ENCODE measurements at regions not wholly inside any gene's neighbourhood (a gene's known extent, or its start where the extent isn't known, plus 50 kb on each side); places are given as distances from the start of the nearest gene placed in this dataset.

DNA sequence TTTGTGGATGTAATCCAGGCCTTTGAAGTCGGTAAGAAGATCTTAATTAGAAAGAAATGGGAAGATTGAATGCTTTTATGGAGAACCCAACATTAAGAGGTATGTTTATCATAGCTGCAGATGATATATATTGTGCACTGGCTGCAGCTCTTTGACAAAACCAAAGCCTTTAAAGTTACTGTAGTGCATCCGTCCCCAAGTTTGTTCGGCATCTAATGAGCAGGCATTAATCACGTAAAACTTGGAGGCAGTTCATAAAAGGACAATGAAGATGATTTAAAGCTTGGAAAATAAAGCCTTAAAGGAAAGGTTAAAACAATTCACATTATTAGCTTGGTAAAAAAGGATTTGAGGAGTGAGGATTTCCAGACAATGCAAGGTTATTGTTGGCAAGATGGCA lies 150.8 kb upstream of the ARX start:
- Histone ChIP-seq H3K36me3 (ENCODE audit: control insufficient read depth in 2 of 2, insufficient read depth in 2 of 2, low read length in 1 of 2) (no peaks in the 10 kb centered on the region), H3K4me3 (ENCODE audit: low read length in 2 of 2) (no peak overlapping the region), H3K9me3 (ENCODE audit: control insufficient read depth in 2 of 2, insufficient read depth in 1 of 2, low read length in 1 of 2) (no peaks in the 10 kb centered on the region), H3K27ac (ENCODE audit: low read depth in 1 of 2, low read length in 1 of 2) (no peak overlapping the region), H3K4me1 (ENCODE audit: control insufficient read depth in 2 of 2, insufficient read depth in 2 of 2, low read length in 2 of 2) (no peaks in the 10 kb centered on the region), H3K27me3 (ENCODE audit: control insufficient read depth in 2 of 2, insufficient read depth in 1 of 2, low read length in 1 of 2) (no peaks in the 10 kb centered on the region)
- WGBS = 94% methylated on average over 4 of the region's 4 CpGs
- no peak for DNase-seq (ENCODE audit: low read depth in 6 of 9, low spot score in 9 of 9)

DNA sequence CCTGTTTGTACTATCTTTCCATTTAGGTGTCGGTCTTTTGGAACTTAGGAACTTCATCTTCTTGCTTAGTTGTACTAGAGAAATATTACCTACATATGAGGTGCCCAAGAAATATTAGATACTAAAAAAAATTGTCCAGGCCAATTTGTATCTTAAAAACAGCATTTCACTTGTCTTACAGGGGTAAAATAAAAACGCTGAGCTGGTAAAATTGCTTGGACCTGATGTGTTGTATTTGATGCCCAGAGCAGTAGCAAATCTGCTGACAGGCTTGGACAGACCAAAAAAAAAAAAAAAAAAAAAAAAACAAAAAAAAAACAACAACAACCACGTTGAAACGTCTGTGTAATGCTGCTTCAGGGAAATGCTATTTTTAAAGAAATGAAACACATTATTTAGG lies 150.4 kb upstream of the ARX start:
- DNase-seq (ENCODE audit: low read depth in 6 of 9, low spot score in 9 of 9) = no peak
- Histone ChIP-seq H3K27ac (ENCODE audit: low read depth in 1 of 2, low read length in 1 of 2) (no peak overlapping the region), H3K36me3 (ENCODE audit: control insufficient read depth in 2 of 2, insufficient read depth in 2 of 2, low read length in 1 of 2) (no peaks in the 10 kb centered on the region), H3K9me3 (ENCODE audit: control insufficient read depth in 2 of 2, insufficient read depth in 1 of 2, low read length in 1 of 2) (no peaks in the 10 kb centered on the region), H3K27me3 (ENCODE audit: control insufficient read depth in 2 of 2, insufficient read depth in 1 of 2, low read length in 1 of 2) (no peaks in the 10 kb centered on the region), H3K4me3 (ENCODE audit: low read length in 2 of 2) (no peak overlapping the region), H3K4me1 (ENCODE audit: control insufficient read depth in 2 of 2, insufficient read depth in 2 of 2, low read length in 2 of 2) (no peaks in the 10 kb centered on the region)
- 91% methylated on average over 4 of the region's 4 CpGs for WGBS

DNA sequence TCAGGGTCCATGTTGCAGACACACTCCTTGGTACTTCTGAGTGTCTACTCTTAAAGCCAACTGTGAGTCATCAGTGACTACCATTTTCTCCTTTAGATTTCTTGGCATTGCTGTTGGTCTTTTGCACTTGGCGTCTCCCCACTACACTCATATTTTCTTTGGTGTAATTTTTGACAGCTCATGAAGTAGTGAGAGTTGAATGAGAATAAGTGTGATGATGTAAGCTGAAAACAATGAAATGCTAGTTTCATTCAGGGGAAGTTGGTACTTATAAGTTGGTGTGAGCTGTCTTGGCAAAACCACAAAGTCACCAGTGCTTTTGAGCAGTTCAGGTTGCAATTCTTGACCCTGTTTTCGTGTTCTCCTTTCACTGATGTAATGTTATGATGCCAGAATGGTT lies 142.9 kb upstream of the ARX start:
- Histone ChIP-seq H3K4me3 (ENCODE audit: low read length in 2 of 2) (no peak overlapping the region), H3K4me1 (ENCODE audit: control insufficient read depth in 2 of 2, insufficient read depth in 2 of 2, low read length in 2 of 2) (no peaks in the 10 kb centered on the region), H3K36me3 (ENCODE audit: control insufficient read depth in 2 of 2, insufficient read depth in 2 of 2, low read length in 1 of 2) (no peaks in the 10 kb centered on the region), H3K9me3 (ENCODE audit: control insufficient read depth in 2 of 2, insufficient read depth in 1 of 2, low read length in 1 of 2) (no peaks in the 10 kb centered on the region), H3K27ac (ENCODE audit: low read depth in 1 of 2, low read length in 1 of 2) (no peak overlapping the region), H3K27me3 (ENCODE audit: control insufficient read depth in 2 of 2, insufficient read depth in 1 of 2, low read length in 1 of 2) (no peaks in the 10 kb centered on the region)
- 27% methylated on average over 2 of the region's 2 CpGs for WGBS
- no peak for DNase-seq (ENCODE audit: low read depth in 6 of 9, low spot score in 9 of 9)

DNA sequence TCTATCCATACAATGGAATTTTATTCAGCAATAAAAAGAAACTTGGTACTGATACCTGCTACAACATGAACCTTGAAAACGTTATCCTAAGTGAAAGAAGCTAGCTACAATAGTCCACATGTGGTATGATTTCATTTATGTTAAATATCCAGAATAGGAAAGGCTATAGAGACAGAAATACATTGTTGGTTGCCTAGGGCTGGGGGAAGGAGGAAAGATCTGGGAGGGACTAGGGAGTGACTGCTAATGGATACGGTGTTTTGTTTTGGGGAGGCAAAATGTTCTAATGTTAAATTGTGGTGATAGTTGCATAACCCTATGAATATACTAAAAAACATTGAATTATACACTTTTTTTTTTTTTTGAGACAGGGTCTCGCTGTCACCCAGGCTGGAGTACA lies 141.1 kb upstream of the ARX start:
- no peaks in the 10 kb centered on the region for H3K9me3 ChIP-seq (ENCODE audit: control insufficient read depth in 2 of 2, insufficient read depth in 1 of 2, low read length in 1 of 2)
- H3K4me1 ChIP-seq (ENCODE audit: control insufficient read depth in 2 of 2, insufficient read depth in 2 of 2, low read length in 2 of 2) = no peaks in the 10 kb centered on the region
- 94% methylated on average over 3 of the region's 3 CpGs for WGBS

DNA sequence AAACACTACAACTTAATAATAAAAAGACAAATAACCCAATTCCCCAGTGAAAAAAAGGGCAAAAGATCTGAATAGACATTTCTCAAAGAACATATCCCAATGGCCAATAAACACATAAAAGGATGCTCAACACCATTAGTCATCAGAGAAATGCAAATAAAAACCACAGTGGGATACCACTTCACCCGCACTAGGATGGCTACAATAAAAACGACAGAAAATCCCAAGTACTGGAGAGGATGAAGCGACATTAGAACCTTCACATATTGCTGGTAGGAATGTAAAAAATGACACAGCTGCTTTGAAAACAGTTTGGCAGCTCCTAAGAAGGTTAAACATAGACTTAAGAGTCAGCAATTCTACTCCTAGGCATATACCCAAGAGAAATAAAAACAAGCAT lies 140.6 kb upstream of the ARX start:
- Histone ChIP-seq H3K9me3 (ENCODE audit: control insufficient read depth in 2 of 2, insufficient read depth in 1 of 2, low read length in 1 of 2) (no peaks in the 10 kb centered on the region), H3K36me3 (ENCODE audit: control insufficient read depth in 2 of 2, insufficient read depth in 2 of 2, low read length in 1 of 2) (no peaks in the 10 kb centered on the region), H3K4me3 (ENCODE audit: low read length in 2 of 2) (no peak overlapping the region), H3K27ac (ENCODE audit: low read depth in 1 of 2, low read length in 1 of 2) (no peak overlapping the region), H3K4me1 (ENCODE audit: control insufficient read depth in 2 of 2, insufficient read depth in 2 of 2, low read length in 2 of 2) (no peaks in the 10 kb centered on the region), H3K27me3 (ENCODE audit: control insufficient read depth in 2 of 2, insufficient read depth in 1 of 2, low read length in 1 of 2) (no peaks in the 10 kb centered on the region)
- no peak for DNase-seq (ENCODE audit: low read depth in 6 of 9, low spot score in 9 of 9)
- WGBS = 73% methylated on average over 3 of the region's 3 CpGs

More for the DNA sequence above, 141.1 kb upstream of the ARX start:
- H3K36me3 ChIP-seq (ENCODE audit: control insufficient read depth in 2 of 2, insufficient read depth in 2 of 2, low read length in 1 of 2) = no peaks in the 10 kb centered on the region
- H3K27ac ChIP-seq (ENCODE audit: low read depth in 1 of 2, low read length in 1 of 2) = no peak overlapping the region
- DNase-seq (ENCODE audit: low read depth in 6 of 9, low spot score in 9 of 9) = no peak
- no peak overlapping the region for H3K4me3 ChIP-seq (ENCODE audit: low read length in 2 of 2)
- H3K27me3 ChIP-seq (ENCODE audit: control insufficient read depth in 2 of 2, insufficient read depth in 1 of 2, low read length in 1 of 2) = no peaks in the 10 kb centered on the region

DNA sequence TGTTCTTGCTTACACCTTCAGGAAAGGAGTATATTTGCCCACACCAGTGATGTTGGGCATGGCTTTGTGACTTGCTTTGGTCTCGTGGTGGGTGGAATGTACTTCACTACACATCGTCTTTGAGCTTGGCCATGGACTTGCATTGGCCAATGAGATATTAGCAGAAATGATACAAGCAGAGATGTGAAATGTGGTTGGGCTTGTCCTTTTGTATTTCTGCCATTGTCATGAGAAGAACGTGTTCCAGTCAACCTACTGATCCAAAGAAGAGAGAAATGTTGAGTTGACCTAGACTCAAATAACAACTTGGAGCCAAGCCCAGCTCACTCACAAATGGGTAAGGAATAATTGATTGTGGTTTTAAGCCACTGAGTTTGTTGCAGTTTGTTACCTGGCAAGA lies 138.4 kb upstream of the ARX start:
- WGBS = 93% methylated on average over 3 of the region's 3 CpGs
- H3K9me3 ChIP-seq (ENCODE audit: control insufficient read depth in 2 of 2, insufficient read depth in 1 of 2, low read length in 1 of 2) = no peaks in the 10 kb centered on the region
- no peaks in the 10 kb centered on the region for H3K4me1 ChIP-seq (ENCODE audit: control insufficient read depth in 2 of 2, insufficient read depth in 2 of 2, low read length in 2 of 2)
- no peak for DNase-seq (ENCODE audit: low read depth in 6 of 9, low spot score in 9 of 9)
- no peaks in the 10 kb centered on the region for H3K27me3 ChIP-seq (ENCODE audit: control insufficient read depth in 2 of 2, insufficient read depth in 1 of 2, low read length in 1 of 2)
- H3K36me3 ChIP-seq (ENCODE audit: control insufficient read depth in 2 of 2, insufficient read depth in 2 of 2, low read length in 1 of 2) = no peaks in the 10 kb centered on the region
- no peak overlapping the region for H3K4me3 ChIP-seq (ENCODE audit: low read length in 2 of 2)
- H3K27ac ChIP-seq (ENCODE audit: low read depth in 1 of 2, low read length in 1 of 2) = no peak overlapping the region

DNA sequence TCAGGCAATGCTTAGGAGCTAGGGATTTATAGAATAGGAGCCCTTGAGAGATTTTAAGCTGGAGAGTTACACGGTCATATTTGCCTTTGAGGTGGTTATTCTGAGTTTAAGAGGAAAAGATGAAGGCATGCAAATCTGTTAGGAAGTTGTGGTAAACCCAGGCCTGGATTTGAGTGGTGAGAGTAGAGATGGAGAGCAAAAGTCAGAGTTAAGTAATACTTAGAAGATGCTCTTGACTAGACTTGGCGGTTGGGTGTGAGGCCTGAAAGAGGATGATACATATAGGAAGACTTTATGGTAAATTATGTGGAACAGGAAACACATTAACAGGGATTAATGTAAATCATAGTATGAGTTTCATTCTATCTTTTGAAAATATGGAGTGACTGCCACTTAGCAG lies 136.0 kb upstream of the ARX start:
- Histone ChIP-seq H3K9me3 (ENCODE audit: control insufficient read depth in 2 of 2, insufficient read depth in 1 of 2, low read length in 1 of 2) (no peaks in the 10 kb centered on the region), H3K4me3 (ENCODE audit: low read length in 2 of 2) (no peak overlapping the region), H3K4me1 (ENCODE audit: control insufficient read depth in 2 of 2, insufficient read depth in 2 of 2, low read length in 2 of 2) (no peaks in the 10 kb centered on the region), H3K27ac (ENCODE audit: low read depth in 1 of 2, low read length in 1 of 2) (no peak overlapping the region), H3K36me3 (ENCODE audit: control insufficient read depth in 2 of 2, insufficient read depth in 2 of 2, low read length in 1 of 2) (no peaks in the 10 kb centered on the region), H3K27me3 (ENCODE audit: control insufficient read depth in 2 of 2, insufficient read depth in 1 of 2, low read length in 1 of 2) (no peaks in the 10 kb centered on the region)
- no peak for DNase-seq (ENCODE audit: low read depth in 6 of 9, low spot score in 9 of 9)
- WGBS = 52% methylated on average over 2 of the region's 2 CpGs

- peak in 7 of 9 donors; percentile 0 to 33 (median 4) for DNase-seq (ENCODE audit: low read depth in 6 of 9, low spot score in 9 of 9)
- H3K27me3 ChIP-seq (ENCODE audit: control insufficient read depth in 2 of 2, insufficient read depth in 1 of 2, low read length in 1 of 2) = no peaks in the 10 kb centered on the region
- H3K27ac ChIP-seq (ENCODE audit: low read depth in 1 of 2, low read length in 1 of 2) = no peak overlapping the region
- H3K9me3 ChIP-seq (ENCODE audit: control insufficient read depth in 2 of 2, insufficient read depth in 1 of 2, low read length in 1 of 2) = no peaks in the 10 kb centered on the region
- H3K4me3 ChIP-seq (ENCODE audit: low read length in 2 of 2) = no peak overlapping the region
- H3K36me3 ChIP-seq (ENCODE audit: control insufficient read depth in 2 of 2, insufficient read depth in 2 of 2, low read length in 1 of 2) = no peaks in the 10 kb centered on the region
- 18% methylated on average over 19 of the region's 19 CpGs for WGBS
- H3K4me1 ChIP-seq (ENCODE audit: control insufficient read depth in 2 of 2, insufficient read depth in 2 of 2, low read length in 2 of 2) = no peaks in the 10 kb centered on the region
Observed at GRCh38 chrX:25144043-25144940, 128.5 kb upstream of the ARX start.

DNA sequence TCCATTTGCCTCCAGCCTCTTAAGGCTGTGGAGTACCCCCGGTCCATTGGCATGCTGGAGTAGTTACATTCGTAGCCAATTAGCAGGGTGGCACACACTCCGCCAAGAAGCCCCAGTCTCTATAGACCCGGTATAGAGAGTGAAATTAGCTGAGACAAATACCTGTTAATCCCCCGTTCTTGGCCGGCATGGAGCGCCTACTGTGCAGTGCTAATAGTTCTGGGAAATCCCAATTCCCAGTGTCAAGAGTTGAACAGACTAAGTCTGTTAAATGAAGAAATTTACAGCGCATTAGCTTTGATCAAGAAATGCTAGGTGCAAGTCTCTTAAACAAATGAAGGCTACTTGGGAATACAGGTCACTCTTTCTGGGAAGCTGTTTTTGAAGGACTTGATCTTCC lies 127.8 kb upstream of the ARX start:
- DNase-seq (ENCODE audit: low read depth in 6 of 9, low spot score in 9 of 9) = no peak
- H3K4me1 ChIP-seq (ENCODE audit: control insufficient read depth in 2 of 2, insufficient read depth in 2 of 2, low read length in 2 of 2) = no peaks in the 10 kb centered on the region
- 85% methylated on average over 8 of the region's 8 CpGs for WGBS
- no peak overlapping the region for H3K4me3 ChIP-seq (ENCODE audit: low read length in 2 of 2)
- no peak overlapping the region for H3K27ac ChIP-seq (ENCODE audit: low read depth in 1 of 2, low read length in 1 of 2)
- no peaks in the 10 kb centered on the region for H3K9me3 ChIP-seq (ENCODE audit: control insufficient read depth in 2 of 2, insufficient read depth in 1 of 2, low read length in 1 of 2)
- no peaks in the 10 kb centered on the region for H3K36me3 ChIP-seq (ENCODE audit: control insufficient read depth in 2 of 2, insufficient read depth in 2 of 2, low read length in 1 of 2)
- H3K27me3 ChIP-seq (ENCODE audit: control insufficient read depth in 2 of 2, insufficient read depth in 1 of 2, low read length in 1 of 2) = no peaks in the 10 kb centered on the region
